ENCODE measurements at regions not wholly inside any gene's neighbourhood (a gene's known extent, or its start where the extent isn't known, plus 50 kb on each side); places are given as distances from the start of the nearest gene placed in this dataset.

- no peaks in the 10 kb centered on the region for H3K9me3 ChIP-seq (replicated peaks in 1 of 2; ENCODE audit: control insufficient read depth in 1 of 2, insufficient read depth in 1 of 2, low read length in 2 of 2)
- no peak overlapping the region for H3K9ac ChIP-seq (ENCODE audit: insufficient read depth, low read length, poor library complexity, severe bottlenecking)
- no peaks in the 10 kb centered on the region for H4K20me1 ChIP-seq (ENCODE audit: insufficient read depth, low read length)
- no peak for DNase-seq
- H3K4me2 ChIP-seq (replicated peaks; ENCODE audit: extremely low read depth, low read length, poor library complexity, severe bottlenecking): no peak overlapping the region
- Mint-ChIP-seq H3K27ac (no peak overlapping the region), H3K4me3 (no peak overlapping the region), H3K27me3 (ENCODE audit: low read depth in 3 of 3) (peaks cover 17 to 19% (median 17%) of the 10 kb centered on the region in 3 donors), H3K4me1 (no peaks in the 10 kb centered on the region), H3K9me3 (no peaks in the 10 kb centered on the region), H3K36me3 (no peaks in the 10 kb centered on the region)
- WGBS (ENCODE audit: insufficient coverage): 95% methylated on average over 6 of the region's 10 CpGs
- TF ChIP-seq, protein P1, sequence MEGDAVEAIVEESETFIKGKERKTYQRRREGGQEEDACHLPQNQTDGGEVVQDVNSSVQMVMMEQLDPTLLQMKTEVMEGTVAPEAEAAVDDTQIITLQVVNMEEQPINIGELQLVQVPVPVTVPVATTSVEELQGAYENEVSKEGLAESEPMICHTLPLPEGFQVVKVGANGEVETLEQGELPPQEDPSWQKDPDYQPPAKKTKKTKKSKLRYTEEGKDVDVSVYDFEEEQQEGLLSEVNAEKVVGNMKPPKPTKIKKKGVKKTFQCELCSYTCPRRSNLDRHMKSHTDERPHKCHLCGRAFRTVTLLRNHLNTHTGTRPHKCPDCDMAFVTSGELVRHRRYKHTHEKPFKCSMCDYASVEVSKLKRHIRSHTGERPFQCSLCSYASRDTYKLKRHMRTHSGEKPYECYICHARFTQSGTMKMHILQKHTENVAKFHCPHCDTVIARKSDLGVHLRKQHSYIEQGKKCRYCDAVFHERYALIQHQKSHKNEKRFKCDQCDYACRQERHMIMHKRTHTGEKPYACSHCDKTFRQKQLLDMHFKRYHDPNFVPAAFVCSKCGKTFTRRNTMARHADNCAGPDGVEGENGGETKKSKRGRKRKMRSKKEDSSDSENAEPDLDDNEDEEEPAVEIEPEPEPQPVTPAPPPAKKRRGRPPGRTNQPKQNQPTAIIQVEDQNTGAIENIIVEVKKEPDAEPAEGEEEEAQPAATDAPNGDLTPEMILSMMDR (IDR thresholded peaks at IDR 0.05): no peak
- no peak overlapping the region for H3K4me3 ChIP-seq (replicated peaks in 1 of 3; ENCODE audit: low read depth in 2 of 3, low read length in 3 of 3)
- H3K4me1 ChIP-seq (ENCODE audit: control insufficient read depth in 1 of 2, insufficient read depth in 2 of 2, low read length in 2 of 2): no peaks in the 10 kb centered on the region
- intact Hi-C loops (cut with micrococcal nuclease): no loop called here
- H3K79me2 ChIP-seq (ENCODE audit: insufficient read depth, low read length): no peaks in the 10 kb centered on the region
- peaks cover 0 to 8% of the 10 kb centered on the region in 2 donors for H3K27me3 ChIP-seq (ENCODE audit: control insufficient read depth in 2 of 2, insufficient read depth in 2 of 2, low read length in 2 of 2)
- no peak overlapping the region for H3K27ac ChIP-seq (ENCODE audit: low read depth in 1 of 2, low read length in 2 of 2)
- no peak overlapping the region for H2AFZ ChIP-seq (ENCODE audit: insufficient read depth, low read depth, low read length, poor library complexity, severe bottlenecking)
- no peaks in the 10 kb centered on the region for H3K36me3 ChIP-seq (replicated peaks in 1 of 2; ENCODE audit: control insufficient read depth in 1 of 2, insufficient read depth in 2 of 2, low read length in 2 of 2)
Observed at GRCh38 chr1:181179279-181179986, 90.9 kb downstream of the IER5 start.

DNA sequence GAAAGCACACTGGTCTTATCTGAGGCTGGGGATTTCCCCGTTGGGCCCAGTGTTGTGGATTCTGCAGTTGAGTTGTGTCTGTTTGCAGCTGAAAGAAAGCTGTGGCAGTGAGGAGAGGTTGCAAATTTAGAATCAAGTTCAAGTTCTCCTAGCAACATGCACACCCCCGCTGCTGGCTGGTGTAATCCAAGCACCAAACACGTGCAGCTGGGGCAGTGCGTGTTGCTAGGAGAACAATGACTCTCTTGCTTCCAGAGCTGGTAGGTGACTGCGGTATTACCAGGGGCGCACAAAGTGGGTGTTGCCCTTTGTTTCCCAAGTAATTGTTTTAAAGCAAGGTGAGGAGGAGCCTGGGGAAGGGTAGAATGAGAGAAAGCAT lies 91.5 kb downstream of the IER5 start:
- Histone ChIP-seq H3K79me2 (ENCODE audit: insufficient read depth, low read length) (no peaks in the 10 kb centered on the region), H3K4me2 (replicated peaks; ENCODE audit: extremely low read depth, low read length, poor library complexity, severe bottlenecking) (no peak overlapping the region), H3K27me3 (ENCODE audit: control insufficient read depth in 2 of 2, insufficient read depth in 2 of 2, low read length in 2 of 2) (peaks cover 0 to 8% of the 10 kb centered on the region in 2 donors), H3K9me3 (replicated peaks in 1 of 2; ENCODE audit: control insufficient read depth in 1 of 2, insufficient read depth in 1 of 2, low read length in 2 of 2) (no peaks in the 10 kb centered on the region), H3K9ac (ENCODE audit: insufficient read depth, low read length, poor library complexity, severe bottlenecking) (no peak overlapping the region), H3K36me3 (replicated peaks in 1 of 2; ENCODE audit: control insufficient read depth in 1 of 2, insufficient read depth in 2 of 2, low read length in 2 of 2) (no peaks in the 10 kb centered on the region), H3K4me1 (ENCODE audit: control insufficient read depth in 1 of 2, insufficient read depth in 2 of 2, low read length in 2 of 2) (no peaks in the 10 kb centered on the region), H3K4me3 (replicated peaks in 1 of 3; ENCODE audit: low read depth in 2 of 3, low read length in 3 of 3) (no peak overlapping the region), H3K27ac (ENCODE audit: low read depth in 1 of 2, low read length in 2 of 2) (no peak overlapping the region), H4K20me1 (ENCODE audit: insufficient read depth, low read length) (no peaks in the 10 kb centered on the region), H2AFZ (ENCODE audit: insufficient read depth, low read depth, low read length, poor library complexity, severe bottlenecking) (no peak overlapping the region)
- TF ChIP-seq, protein P1 (IDR thresholded peaks at IDR 0.05): no peak
- H3K36me3 Mint-ChIP-seq: no peaks in the 10 kb centered on the region
- no peaks in the 10 kb centered on the region for H3K9me3 Mint-ChIP-seq
- H3K4me1 Mint-ChIP-seq: no peaks in the 10 kb centered on the region
- 29% methylated on average over 6 of the region's 6 CpGs for WGBS (ENCODE audit: insufficient coverage)
- intact Hi-C loops (cut with micrococcal nuclease): no loop called here
- H3K4me3 Mint-ChIP-seq: no peak overlapping the region
- no peak for DNase-seq
- H3K27ac Mint-ChIP-seq: peak overlapping the region in 1 of 7 donors; percentile 36
- H3K27me3 Mint-ChIP-seq (ENCODE audit: low read depth in 3 of 3): peaks cover 15 to 21% (median 17%) of the 10 kb centered on the region in 3 donors

Measured in CD14-positive monocyte (primary cell).